H9 (cell line): ENCODE measurements at regions not wholly inside any gene's neighbourhood (a gene's known extent, or its start where the extent isn't known, plus 50 kb on each side); places are given as distances from the start of the nearest gene placed in this dataset.

ENCODE experiments used
- DNase-seq: peaks from one replicate; pipeline ENCODE4 v3.0.0-alpha.2; 2017
- H2AFZ ChIP-seq: one replicate; pipeline ENCODE4 v1.6.1; 2013; ENCODE audit warnings: mild to moderate bottlenecking, low read length, control low read depth, moderate library complexity
- H2AK5ac ChIP-seq: 2 replicates; pipeline ENCODE4 v1.6.1; 2013; ENCODE audit warnings: low read length, control low read depth, mixed read lengths; ENCODE audit not compliant: insufficient read length
- H2BK120ac ChIP-seq: one replicate; pipeline ENCODE4 v1.6.1; 2013; ENCODE audit warnings: low read depth, mild to moderate bottlenecking, low read length, control low read depth, inconsistent platforms; ENCODE audit not compliant: poor library complexity, severe bottlenecking
- H2BK12ac ChIP-seq: 2 replicates; pipeline ENCODE4 v1.6.1; 2013; ENCODE audit warnings: low read length, control low read depth, mixed read lengths, low read depth; ENCODE audit not compliant: insufficient read length
- H2BK15ac ChIP-seq: 2 replicates; pipeline ENCODE4 v1.6.1; 2013; ENCODE audit warnings: low read depth, low read length, control low read depth
- H2BK20ac ChIP-seq: one replicate; pipeline ENCODE4 v1.6.1; 2013; ENCODE audit warnings: low read depth, mild to moderate bottlenecking, low read length, control low read depth, inconsistent platforms; ENCODE audit not compliant: poor library complexity, severe bottlenecking
- H2BK5ac ChIP-seq: 2 replicates; pipeline ENCODE4 v1.6.1; 2013; ENCODE audit warnings: low read length, control low read depth, mixed read lengths; ENCODE audit not compliant: insufficient read length
- H3K14ac ChIP-seq: 2 replicates; pipeline ENCODE4 v1.6.1; 2013; ENCODE audit warnings: low read length, control low read depth; ENCODE audit not compliant: insufficient read depth
- H3K18ac ChIP-seq: 2 replicates; pipeline ENCODE4 v1.6.1; 2013; ENCODE audit warnings: low read depth, mild to moderate bottlenecking, mixed read lengths, low read length, control low read depth; ENCODE audit not compliant: insufficient read length
- H3K23ac ChIP-seq: 2 replicates; pipeline ENCODE4 v1.6.1; 2013; ENCODE audit warnings: low read length, control low read depth, mixed read lengths, low read depth; ENCODE audit not compliant: insufficient read length
- H3K23me2 ChIP-seq: 2 replicates; pipeline ENCODE4 v1.6.1; 2013; ENCODE audit warnings: low read depth, mild to moderate bottlenecking, mixed read lengths, low read length, control low read depth; ENCODE audit not compliant: insufficient read length, poor library complexity, severe bottlenecking
- H3K27ac ChIP-seq: 2 replicates; pipeline ENCODE4 v1.5.1; 2013; ENCODE audit warnings: low read length, control low read depth, mixed read lengths, low read depth; ENCODE audit not compliant: insufficient read length
- H3K27me3 ChIP-seq: 2 replicates; pipeline ENCODE4 v1.6.1; 2013; ENCODE audit warnings: low read length, control low read depth, inconsistent platforms; ENCODE audit not compliant: insufficient read depth
- H3K4ac ChIP-seq: 2 replicates; pipeline ENCODE4 v1.6.1; 2013; ENCODE audit warnings: low read depth, mild to moderate bottlenecking, control low read depth, inconsistent platforms, low read length, moderate library complexity
- H3K4me1 ChIP-seq: 2 replicates; pipeline ENCODE4 v1.6.1; 2013; ENCODE audit warnings: low read length, control low read depth, inconsistent platforms; ENCODE audit not compliant: insufficient read depth
- H3K4me2 ChIP-seq: 2 replicates; pipeline ENCODE4 v1.6.1; 2013; ENCODE audit warnings: low read length, control low read depth, mixed read lengths; ENCODE audit not compliant: insufficient read length, insufficient read depth
- H3K56ac ChIP-seq: 2 replicates; pipeline ENCODE4 v1.6.1; 2013; ENCODE audit warnings: low read depth, mild to moderate bottlenecking, mixed read lengths, low read length, control low read depth; ENCODE audit not compliant: insufficient read length
- H3K79me1 ChIP-seq: 2 replicates; pipeline ENCODE4 v1.6.1; 2013; ENCODE audit warnings: low read depth, mild to moderate bottlenecking, moderate library complexity, low read length, control low read depth, inconsistent platforms; ENCODE audit not compliant: insufficient read depth, poor library complexity, severe bottlenecking
- H3K79me2 ChIP-seq: 2 replicates; pipeline ENCODE4 v1.6.1; 2013; ENCODE audit warnings: low read length, control low read depth, inconsistent platforms; ENCODE audit not compliant: insufficient read depth
- H3K9ac ChIP-seq: 2 replicates; pipeline ENCODE4 v1.6.1; 2013; ENCODE audit warnings: low read length, control low read depth, mixed read lengths; ENCODE audit not compliant: insufficient read length; ENCODE audit errors: extremely low read depth
- H3K9me3 ChIP-seq: one replicate; pipeline ENCODE4 v1.6.1; 2013; ENCODE audit warnings: low read depth, low read length, inconsistent platforms; ENCODE audit not compliant: control insufficient read depth
- H3T11ph ChIP-seq: one replicate; pipeline ENCODE4 v1.6.1; 2013; ENCODE audit warnings: mild to moderate bottlenecking, low read length, control low read depth, inconsistent platforms
- H4K20me1 ChIP-seq: one replicate; pipeline ENCODE4 v1.6.1; 2013; ENCODE audit not compliant: control insufficient read depth, insufficient read length, insufficient read depth
- H4K5ac ChIP-seq: 2 replicates; pipeline ENCODE4 v1.6.1; 2013; ENCODE audit warnings: low read depth, mild to moderate bottlenecking, mixed read lengths, low read length, control low read depth; ENCODE audit not compliant: insufficient read length
- H4K8ac ChIP-seq: replicated peaks from 2 replicates; pipeline ENCODE4 v1.6.1; 2013; ENCODE audit warnings: low read length, control low read depth, mixed read lengths, low read depth; ENCODE audit not compliant: insufficient read length
- H4K91ac ChIP-seq: 2 replicates; pipeline ENCODE4 v1.6.1; 2013; ENCODE audit warnings: low read depth, mild to moderate bottlenecking, moderate library complexity, mixed read lengths, low read length, control low read depth; ENCODE audit not compliant: insufficient read length
- H3K27ac Mint-ChIP-seq, 3 experiments: 2 replicates in 2 of 3; 3 replicates in 1 of 3; pipeline ENCODE4 v1.8.0; 2020 to 2021; ENCODE audit warnings: mixed read lengths in 3 of 3, mild to moderate bottlenecking in 1 of 3, moderate library complexity in 1 of 3
- H3K27me3 Mint-ChIP-seq: 2 replicates; pipeline ENCODE4 v1.8.0; 2021; ENCODE audit warnings: low read depth, mild to moderate bottlenecking, moderate library complexity, mixed read lengths
- H3K36me3 Mint-ChIP-seq, 3 experiments: 2 replicates in 2 of 3; 3 replicates in 1 of 3; pipeline ENCODE4 v1.8.0; 2020 to 2021; ENCODE audit warnings: low read depth in 3 of 3, mixed read lengths in 3 of 3; ENCODE audit not compliant: insufficient read depth in 1 of 3
- H3K4me1 Mint-ChIP-seq, 2 experiments: 2 replicates each; pipeline ENCODE4 v1.8.0; 2020; ENCODE audit warnings: mixed read lengths in 2 of 2
- H3K4me3 Mint-ChIP-seq, 2 experiments: 2 replicates in 1 of 2; 3 replicates in 1 of 2; pipeline ENCODE4 v1.8.0; 2020 to 2021; ENCODE audit warnings: mild to moderate bottlenecking in 2 of 2, mixed read lengths in 2 of 2, moderate library complexity in 1 of 2
- H3K9me3 Mint-ChIP-seq, 2 experiments: 2 replicates in 1 of 2; 3 replicates in 1 of 2; pipeline ENCODE4 v1.8.0; 2020; ENCODE audit warnings: mild to moderate bottlenecking in 2 of 2, mixed read lengths in 2 of 2, moderate library complexity in 1 of 2
- WGBS: extraction: QIAGEN DNeasy Blood & Tissue Kit; methylation state at CpG from one replicate; pipeline ENCODE4 v1.1.7; 2013; ENCODE audit warnings: missing lambda C conversion rate, low lambda C conversion rate, mixed read lengths; ENCODE audit not compliant: insufficient read length; ENCODE audit errors: extremely low coverage; 5-methylcytosine and 5-hydroxymethylcytosine counted together
- TF ChIP-seq, protein P1 (sequence below): fragments of 200-600 bp; sonication (generic); conservative IDR thresholded peaks from 3 replicates; pipeline ENCODE4 v1.8.0; 2021; ENCODE audit warnings: antibody characterized with exemption, mild to moderate bottlenecking

DNA sequence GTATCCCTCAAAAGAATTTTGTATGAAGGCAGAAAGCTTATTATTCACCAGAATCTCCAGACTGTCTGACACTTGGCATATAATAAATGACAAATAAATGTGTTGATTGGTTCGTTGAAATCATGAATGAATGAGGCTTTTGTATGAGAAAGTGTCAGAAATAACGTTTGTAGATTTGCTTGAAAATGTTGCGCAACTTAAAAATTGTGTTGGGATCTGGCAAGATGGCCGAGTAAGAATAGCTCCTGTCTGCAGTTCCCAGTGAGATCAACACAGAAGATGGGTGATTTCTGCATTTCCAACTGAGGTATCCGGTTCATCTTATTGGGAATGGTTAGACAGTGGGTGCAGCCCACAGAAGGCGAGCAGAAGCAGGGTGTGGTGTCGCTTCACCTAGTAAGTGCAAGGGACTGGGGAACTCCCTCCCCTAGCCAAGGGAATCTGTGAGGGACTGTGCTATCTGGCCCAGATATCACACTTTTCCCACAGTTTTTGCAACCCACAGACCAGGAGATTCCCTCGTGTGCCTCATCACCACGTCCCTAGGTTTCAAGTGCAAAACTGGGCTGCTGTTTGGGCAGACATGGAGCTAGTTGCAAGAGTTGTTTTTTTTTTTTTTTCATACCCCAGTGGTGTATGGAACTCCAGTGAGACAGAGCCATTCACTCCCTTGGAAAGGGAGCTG is 759.0 kb downstream of the LTN1 start:
- no peaks in the 10 kb centered on the region for H3K79me1 ChIP-seq

More for the DNA sequence above, 759.0 kb downstream of the LTN1 start:
- H2BK15ac ChIP-seq: no peak overlapping the region
- H4K5ac ChIP-seq: no peak overlapping the region
- H2AK5ac ChIP-seq: no peak overlapping the region
- no peaks in the 10 kb centered on the region for H3K27me3 ChIP-seq
- H3K4ac ChIP-seq: no peak overlapping the region
- no peak overlapping the region for H3K4me2 ChIP-seq
- Mint-ChIP-seq H3K27ac (no peak overlapping the region), H3K9me3 (no peaks in the 10 kb centered on the region; a peak in 1 of 5 replicates), H3K4me3 (no peak overlapping the region), H3K36me3 (no peaks in the 10 kb centered on the region), H3K4me1 (no peaks in the 10 kb centered on the region), H3K27me3 (no peaks in the 10 kb centered on the region)
- no peak overlapping the region for H3K27ac ChIP-seq
- H3K14ac ChIP-seq: no peak overlapping the region
- H3K56ac ChIP-seq: no peak overlapping the region
- H2AFZ ChIP-seq: no peak overlapping the region
- H2BK120ac ChIP-seq: no peak overlapping the region
- no peaks in the 10 kb centered on the region for H3K9me3 ChIP-seq
- no peak overlapping the region for H3K9ac ChIP-seq
- no CpG with 5 or more reads among the region's 9 CpGs for WGBS
- no peak overlapping the region for H4K8ac ChIP-seq
- no peak overlapping the region for H3K18ac ChIP-seq
- H3K79me2 ChIP-seq: no peaks in the 10 kb centered on the region
- no peaks in the 10 kb centered on the region for H4K20me1 ChIP-seq
- no peak overlapping the region for H3T11ph ChIP-seq
- TF ChIP-seq, protein P1, sequence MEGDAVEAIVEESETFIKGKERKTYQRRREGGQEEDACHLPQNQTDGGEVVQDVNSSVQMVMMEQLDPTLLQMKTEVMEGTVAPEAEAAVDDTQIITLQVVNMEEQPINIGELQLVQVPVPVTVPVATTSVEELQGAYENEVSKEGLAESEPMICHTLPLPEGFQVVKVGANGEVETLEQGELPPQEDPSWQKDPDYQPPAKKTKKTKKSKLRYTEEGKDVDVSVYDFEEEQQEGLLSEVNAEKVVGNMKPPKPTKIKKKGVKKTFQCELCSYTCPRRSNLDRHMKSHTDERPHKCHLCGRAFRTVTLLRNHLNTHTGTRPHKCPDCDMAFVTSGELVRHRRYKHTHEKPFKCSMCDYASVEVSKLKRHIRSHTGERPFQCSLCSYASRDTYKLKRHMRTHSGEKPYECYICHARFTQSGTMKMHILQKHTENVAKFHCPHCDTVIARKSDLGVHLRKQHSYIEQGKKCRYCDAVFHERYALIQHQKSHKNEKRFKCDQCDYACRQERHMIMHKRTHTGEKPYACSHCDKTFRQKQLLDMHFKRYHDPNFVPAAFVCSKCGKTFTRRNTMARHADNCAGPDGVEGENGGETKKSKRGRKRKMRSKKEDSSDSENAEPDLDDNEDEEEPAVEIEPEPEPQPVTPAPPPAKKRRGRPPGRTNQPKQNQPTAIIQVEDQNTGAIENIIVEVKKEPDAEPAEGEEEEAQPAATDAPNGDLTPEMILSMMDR: no peak
- H3K23me2 ChIP-seq: no peaks in the 10 kb centered on the region
- H2BK12ac ChIP-seq: no peak overlapping the region
- no peak overlapping the region for H2BK20ac ChIP-seq
- no peak overlapping the region for H3K23ac ChIP-seq
- no peak overlapping the region for H2BK5ac ChIP-seq
- H4K91ac ChIP-seq: no peak overlapping the region
- H3K4me1 ChIP-seq: no peaks in the 10 kb centered on the region
- DNase-seq: no peak
